CD14-positive monocyte (primary cell): ENCODE measurements at regions not wholly inside any gene's neighbourhood (a gene's known extent, or its start where the extent isn't known, plus 50 kb on each side); places are given as distances from the start of the nearest gene placed in this dataset.

Experiments
- DNase-seq, 3 donors: peaks; one replicate each; pipeline ENCODE4 v3.0.0-alpha.2; 2011 to 2022
- H2AFZ ChIP-seq: 2 replicates; pipeline ENCODE4 v1.6.0; 2012; ENCODE audit warnings: mild to moderate bottlenecking, low read depth, low read length, inconsistent platforms; ENCODE audit not compliant: insufficient read depth, poor library complexity, severe bottlenecking
- H3K27ac ChIP-seq, 2 donors: 1 replicate in 1 of 2; 2 replicates in 1 of 2; pipeline ENCODE4 v1.5.1; 2012 to 2013; ENCODE audit warnings: low read length in 2 of 2, control low read depth in 1 of 2, inconsistent platforms in 1 of 2, low read depth in 1 of 2, mild to moderate bottlenecking in 1 of 2
- H3K27me3 ChIP-seq, 2 donors: one replicate each; pipeline versions ENCODE4 v1.6.0 to v1.6.1; 2011 to 2013; ENCODE audit warnings: low read length in 2 of 2; ENCODE audit not compliant: control insufficient read depth in 2 of 2, insufficient read depth in 2 of 2
- H3K36me3 ChIP-seq, 2 donors: replicated peaks in 1 of 2; 1 replicate in 1 of 2; 2 replicates in 1 of 2; pipeline versions ENCODE4 v1.5.1 to v1.6.1; 2012 to 2013; ENCODE audit warnings: low read length in 2 of 2, control low read depth in 1 of 2, inconsistent platforms in 1 of 2, mild to moderate bottlenecking in 1 of 2; ENCODE audit not compliant: insufficient read depth in 2 of 2, control insufficient read depth in 1 of 2
- H3K4me1 ChIP-seq, 2 donors: 1 replicate in 1 of 2; 2 replicates in 1 of 2; pipeline versions ENCODE4 v1.5.1 to v1.6.1; 2012 to 2013; ENCODE audit warnings: low read length in 2 of 2, control low read depth in 1 of 2, inconsistent platforms in 1 of 2, mild to moderate bottlenecking in 1 of 2, moderate library complexity in 1 of 2; ENCODE audit not compliant: insufficient read depth in 2 of 2, control insufficient read depth in 1 of 2
- H3K4me2 ChIP-seq: replicated peaks from 2 replicates; pipeline ENCODE3; 2012; ENCODE audit warnings: low read length, moderate library complexity, mild to moderate bottlenecking; ENCODE audit not compliant: poor library complexity, severe bottlenecking; ENCODE audit errors: extremely low read depth
- H3K4me3 ChIP-seq, 3 experiments: fragments of 200-600 bp in 1 of 3; sonication (generic) in 1 of 3; replicated peaks in 1 of 3; 1 replicate in 2 of 3; 2 replicates in 1 of 3; pipeline ENCODE4 v1.5.1; 2011 to 2013; ENCODE audit warnings: low read length in 3 of 3, mild to moderate bottlenecking in 3 of 3, control low read depth in 2 of 3, low read depth in 2 of 3, inconsistent platforms in 1 of 3, moderate library complexity in 1 of 3
- H3K79me2 ChIP-seq: 2 replicates; pipeline ENCODE4 v1.6.0; 2012; ENCODE audit warnings: mild to moderate bottlenecking, control low read depth, inconsistent platforms, low read length, moderate library complexity; ENCODE audit not compliant: insufficient read depth
- H3K9ac ChIP-seq: 2 replicates; pipeline ENCODE4 v1.6.0; 2017; ENCODE audit warnings: low read length, mild to moderate bottlenecking; ENCODE audit not compliant: insufficient read depth, poor library complexity, severe bottlenecking
- H3K9me3 ChIP-seq, 2 donors: replicated peaks in 1 of 2; 1 replicate in 1 of 2; 2 replicates in 1 of 2; pipeline versions ENCODE4 v1.5.1 to v1.6.1; 2012 to 2013; ENCODE audit warnings: low read length in 2 of 2, control low read depth in 1 of 2; ENCODE audit not compliant: control insufficient read depth in 1 of 2, insufficient read depth in 1 of 2
- H4K20me1 ChIP-seq: 2 replicates; pipeline ENCODE4 v1.6.0; 2012; ENCODE audit warnings: mild to moderate bottlenecking, low read length, control low read depth, moderate library complexity; ENCODE audit not compliant: insufficient read depth
- H3K27ac Mint-ChIP-seq, 7 donors: one replicate each; pipeline ENCODE4 v1.8.0; 2020; ENCODE audit warnings: mild to moderate bottlenecking in 7 of 7, mixed read lengths in 7 of 7, moderate library complexity in 6 of 7, inconsistent platforms in 2 of 7
- H3K27me3 Mint-ChIP-seq, 3 donors: one replicate each; pipeline ENCODE4 v1.8.0; 2021 to 2022; ENCODE audit warnings: low read depth in 3 of 3, mild to moderate bottlenecking in 3 of 3, mixed read lengths in 3 of 3, moderate library complexity in 3 of 3, inconsistent platforms in 1 of 3
- H3K36me3 Mint-ChIP-seq, 2 donors: one replicate each; pipeline ENCODE4 v1.8.0; 2020; ENCODE audit warnings: mixed read lengths in 2 of 2, inconsistent platforms in 1 of 2, mild to moderate bottlenecking in 1 of 2
- H3K4me1 Mint-ChIP-seq: one replicate; pipeline ENCODE4 v1.8.0; 2020; ENCODE audit warnings: mild to moderate bottlenecking, mixed read lengths
- H3K4me3 Mint-ChIP-seq, 2 donors: one replicate each; pipeline ENCODE4 v1.8.0; 2020; ENCODE audit warnings: mild to moderate bottlenecking in 2 of 2, mixed read lengths in 2 of 2, moderate library complexity in 1 of 2
- H3K9me3 Mint-ChIP-seq, 7 donors: one replicate each; pipeline ENCODE4 v1.8.0; 2020 to 2022; ENCODE audit warnings: mixed read lengths in 7 of 7, mild to moderate bottlenecking in 6 of 7, moderate library complexity in 6 of 7, inconsistent platforms in 2 of 7
- CTCF ChIP-seq: fragments of 200-600 bp; IDR thresholded peaks from one replicate; pipeline ENCODE4 v1.8.0; 2022; ENCODE audit warnings: antibody characterized with exemption, mild to moderate bottlenecking
- WGBS: methylation state at CpG from one replicate; pipeline ENCODE4 v1.1.5; 2013; ENCODE audit warnings: missing lambda C conversion rate; ENCODE audit not compliant: insufficient coverage; 5-methylcytosine and 5-hydroxymethylcytosine counted together
- intact Hi-C, 2 donors: fragments of 100-400 bp; cut with micrococcal nuclease; formaldehyde crosslinking; loops; one replicate each; pipeline versions ENCODE4 v1.15.0 to v1.15.1; 2023

- Histone ChIP-seq H3K9ac (no peak overlapping the region), H4K20me1 (no peaks in the 10 kb centered on the region), H3K36me3 (no peaks in the 10 kb centered on the region), H3K9me3 (no peaks in the 10 kb centered on the region), H3K79me2 (no peaks in the 10 kb centered on the region), H3K4me1 (no peaks in the 10 kb centered on the region), H3K27ac (no peak overlapping the region), H3K27me3 (no peaks in the 10 kb centered on the region), H2AFZ (no peak overlapping the region), H3K4me2 (no peak overlapping the region), H3K4me3 (no peak overlapping the region)
- H3K27ac Mint-ChIP-seq = no peak overlapping the region
- no peak overlapping the region for H3K4me3 Mint-ChIP-seq
- no peak for TF ChIP-seq CTCF
- H3K36me3 Mint-ChIP-seq = no peaks in the 10 kb centered on the region
- H3K4me1 Mint-ChIP-seq = no peaks in the 10 kb centered on the region
- no peak for DNase-seq
- 94% methylated on average over 5 of the region's 5 CpGs for WGBS
- H3K27me3 Mint-ChIP-seq = peaks cover 0 to 2% (median 0%) of the 10 kb centered on the region in 3 donors
- intact Hi-C loops = no loop called here
- no peaks in the 10 kb centered on the region for H3K9me3 Mint-ChIP-seq
Observed at GRCh38 chr2:18399601-18400000, 160.9 kb downstream of the RDH14 start.

- WGBS = 100% methylated on average over 1 of the region's 1 CpG
- no peaks in the 10 kb centered on the region for H3K4me1 Mint-ChIP-seq
- no peak overlapping the region for H3K9ac ChIP-seq
Observed at GRCh38 chr2:18398833-18399232, 161.6 kb downstream of the RDH14 start.

More at GRCh38 chr2:18398833-18399232, 161.6 kb downstream of the RDH14 start:
- H3K36me3 Mint-ChIP-seq = no peaks in the 10 kb centered on the region
- H3K9me3 ChIP-seq = no peaks in the 10 kb centered on the region
- H2AFZ ChIP-seq = no peak overlapping the region
- no peak overlapping the region for H3K4me2 ChIP-seq
- H4K20me1 ChIP-seq = no peaks in the 10 kb centered on the region
- no peak overlapping the region for H3K4me3 ChIP-seq
- no peak for TF ChIP-seq CTCF
- no peaks in the 10 kb centered on the region for H3K36me3 ChIP-seq
- H3K27ac Mint-ChIP-seq = no peak overlapping the region
- no peak overlapping the region for H3K27ac ChIP-seq
- no peaks in the 10 kb centered on the region for H3K9me3 Mint-ChIP-seq
- no peaks in the 10 kb centered on the region for H3K4me1 ChIP-seq
- H3K27me3 Mint-ChIP-seq = peaks cover 0 to 2% (median 0%) of the 10 kb centered on the region in 3 donors
- H3K79me2 ChIP-seq = no peaks in the 10 kb centered on the region
- no peaks in the 10 kb centered on the region for H3K27me3 ChIP-seq
- intact Hi-C loops = no loop called here
- no peak overlapping the region for H3K4me3 Mint-ChIP-seq
- DNase-seq = no peak
